G401 (cell line): ENCODE measurements at regions not wholly inside any gene's neighbourhood (a gene's known extent, or its start where the extent isn't known, plus 50 kb on each side); places are given as distances from the start of the nearest gene placed in this dataset.

Experiments used
- DNase-seq: peaks from one replicate; pipeline ENCODE4 v3.0.0-alpha.2; 2015; ENCODE audit warnings: low spot score
- in situ Hi-C: cut with HindIII; loops from 2 replicates; pipeline ENCODE4 v1.10.0; 2016; ENCODE audit warnings: low sequenced_read_pairs, mixed read lengths

- in situ Hi-C loops = no loop called here
- peak; percentile 1 for DNase-seq
Observed at GRCh38 chr1:58391056-58391455, 155.5 kb downstream of the OMA1 start.

- DNase-seq = no peak
- in situ Hi-C loops = no loop called here
Observed at GRCh38 chr1:58390091-58390490, 156.4 kb downstream of the OMA1 start.

- in situ Hi-C loops = no loop called here
- DNase-seq = no peak
Observed at GRCh38 chr1:58380345-58380744, 166.2 kb downstream of the OMA1 start.

GRCh38 chr1:58367217-58367616 is 179.3 kb downstream of the OMA1 start:
- DNase-seq = no peak
- in situ Hi-C loops = no loop called here

- in situ Hi-C loops = no loop called here
- no peak for DNase-seq
Observed at GRCh38 chr1:58365328-58365727, 181.2 kb downstream of the OMA1 start.

- in situ Hi-C loops = no loop called here
- no peak for DNase-seq
Observed at GRCh38 chr1:58363585-58363984, 182.9 kb downstream of the OMA1 start.

- no peak for DNase-seq
- in situ Hi-C loops = no loop called here
Observed at GRCh38 chr1:58361134-58361533, 185.4 kb downstream of the OMA1 start.

- in situ Hi-C loops = no loop called here
- no peak for DNase-seq
Observed at GRCh38 chr1:58358346-58358745, 188.2 kb downstream of the OMA1 start.

GRCh38 chr1:58356402-58356801 is 190.1 kb downstream of the OMA1 start:
- DNase-seq = no peak
- in situ Hi-C loops = no loop called here

- in situ Hi-C loops = no loop called here
Observed at GRCh38 chr1:58353168-58353567, 193.4 kb downstream of the OMA1 start.

GRCh38 chr1:58352476-58353092 is 193.9 kb downstream of the OMA1 start:
- in situ Hi-C loops = no loop called here
- DNase-seq = no peak

More at GRCh38 chr1:58353168-58353567, 193.4 kb downstream of the OMA1 start:
- DNase-seq = no peak

GRCh38 chr1:58346036-58346355 is 200.5 kb downstream of the OMA1 start:
- DNase-seq = no peak
- in situ Hi-C loops = no loop called here

- in situ Hi-C loops = no loop called here
- DNase-seq = no peak
Observed at GRCh38 chr1:58345215-58346035, 201.1 kb downstream of the OMA1 start.

- in situ Hi-C loops = no loop called here
- DNase-seq = no peak
Observed at GRCh38 chr1:58340185-58340584, 206.3 kb downstream of the OMA1 start.

- in situ Hi-C loops = no loop called here
- DNase-seq = no peak
Observed at GRCh38 chr1:58338081-58338480, 208.4 kb downstream of the OMA1 start.

- in situ Hi-C loops = no loop called here
- no peak for DNase-seq
Observed at GRCh38 chr1:58333511-58333910, 213.0 kb downstream of the OMA1 start.

GRCh38 chr1:58331156-58331555 is 215.4 kb downstream of the OMA1 start:
- no peak for DNase-seq
- in situ Hi-C loops = no loop called here

- DNase-seq = no peak
- in situ Hi-C loops = no loop called here
Observed at GRCh38 chr1:58325866-58326265, 220.7 kb downstream of the OMA1 start.

GRCh38 chr1:58324558-58324957 is 222.0 kb downstream of the OMA1 start:
- in situ Hi-C loops = no loop called here
- DNase-seq = no peak

- DNase-seq = no peak
- in situ Hi-C loops = no loop called here
Observed at GRCh38 chr1:58318157-58319005, 228.1 kb downstream of the OMA1 start.
